ENCODE measurements at regions not wholly inside any gene's neighbourhood (a gene's known extent, or its start where the extent isn't known, plus 50 kb on each side); places are given as distances from the start of the nearest gene placed in this dataset.

GRCh38 chr6:4426968-4427367, 291.6 kb upstream of the ECI2 start:
- TF ChIP-seq EZH2phosphoT487 (IDR thresholded peaks at IDR 0.05; ENCODE audit: borderline replicate concordance, low read depth, low read length), result no peak
- no peak for TF ChIP-seq CTCF (conservative IDR thresholded peaks at IDR 0.05; ENCODE audit: low read length)
- Histone ChIP-seq H3K36me3 (ENCODE audit: insufficient read depth, low read length) (no peaks in the 10 kb centered on the region), H3K27ac (ENCODE audit: low read depth, low read length, poor library complexity, severe bottlenecking) (no peak overlapping the region), H3K9me2 (ENCODE audit: insufficient read depth, low read length) (no peaks in the 10 kb centered on the region), H3K9me3 (ENCODE audit: low read length) (no peaks in the 10 kb centered on the region), H3K4me3 (ENCODE audit: low read depth, low read length, poor library complexity, severe bottlenecking) (no peak overlapping the region), H4K20me1 (ENCODE audit: insufficient read depth, low read length) (no peaks in the 10 kb centered on the region), H3K4me2 (ENCODE audit: low read length) (no peak overlapping the region), H3K4me1 (ENCODE audit: insufficient read depth, low read length, poor library complexity, severe bottlenecking) (no peaks in the 10 kb centered on the region), H2AFZ (ENCODE audit: low read length) (no peak overlapping the region), H3K79me2 (ENCODE audit: insufficient read depth, low read depth, low read length) (no peaks in the 10 kb centered on the region)
- intact Hi-C loops (cut with micrococcal nuclease; ENCODE audit: unreplicated experiment), result no loop called here
- ChIA-PET POLR2A (no interaction called here), CTCF (ENCODE audit: unreplicated experiment) (no interaction called here)
- no TSS peak for BruUV-seq (replicated peaks)
- DNase-seq (ENCODE audit: low spot score), result no peak

GRCh38 chr6:4421837-4422236, 286.5 kb upstream of the ECI2 start:
- no peaks in the 10 kb centered on the region for H4K20me1 ChIP-seq (ENCODE audit: insufficient read depth, low read length)
- no peak overlapping the region for H3K4me2 ChIP-seq (ENCODE audit: low read length)
- no peaks in the 10 kb centered on the region for H3K4me1 ChIP-seq (ENCODE audit: insufficient read depth, low read length, poor library complexity, severe bottlenecking)
- ChIA-PET POLR2A (no interaction called here), CTCF (ENCODE audit: unreplicated experiment) (no interaction called here)
- no peaks in the 10 kb centered on the region for H3K9me2 ChIP-seq (ENCODE audit: insufficient read depth, low read length)
- H3K79me2 ChIP-seq (ENCODE audit: insufficient read depth, low read depth, low read length), result no peaks in the 10 kb centered on the region
- no peak for DNase-seq (ENCODE audit: low spot score)
- no peak overlapping the region for H3K4me3 ChIP-seq (ENCODE audit: low read depth, low read length, poor library complexity, severe bottlenecking)
- H2AFZ ChIP-seq (ENCODE audit: low read length), result no peak overlapping the region
- H3K9me3 ChIP-seq (ENCODE audit: low read length), result no peaks in the 10 kb centered on the region
- TF ChIP-seq EZH2phosphoT487 (IDR thresholded peaks at IDR 0.05; ENCODE audit: borderline replicate concordance, low read depth, low read length), result no peak
- no peak for TF ChIP-seq CTCF (conservative IDR thresholded peaks at IDR 0.05; ENCODE audit: low read length)
- intact Hi-C loops (cut with micrococcal nuclease; ENCODE audit: unreplicated experiment), result no loop called here
- no peak overlapping the region for H3K27ac ChIP-seq (ENCODE audit: low read depth, low read length, poor library complexity, severe bottlenecking)
- H3K36me3 ChIP-seq (ENCODE audit: insufficient read depth, low read length), result no peaks in the 10 kb centered on the region
- no TSS peak for BruUV-seq (replicated peaks)

- BruUV-seq (replicated peaks), result no TSS peak
- intact Hi-C loops (cut with micrococcal nuclease; ENCODE audit: unreplicated experiment), result no loop called here
- no peaks in the 10 kb centered on the region for H3K4me1 ChIP-seq (ENCODE audit: insufficient read depth, low read length, poor library complexity, severe bottlenecking)
- H3K9me2 ChIP-seq (ENCODE audit: insufficient read depth, low read length), result no peaks in the 10 kb centered on the region
- no peaks in the 10 kb centered on the region for H3K9me3 ChIP-seq (ENCODE audit: low read length)
- H3K36me3 ChIP-seq (ENCODE audit: insufficient read depth, low read length), result no peaks in the 10 kb centered on the region
- no peak overlapping the region for H3K4me2 ChIP-seq (ENCODE audit: low read length)
- no peak overlapping the region for H3K4me3 ChIP-seq (ENCODE audit: low read depth, low read length, poor library complexity, severe bottlenecking)
- H3K27ac ChIP-seq (ENCODE audit: low read depth, low read length, poor library complexity, severe bottlenecking), result no peak overlapping the region
- CTCF ChIA-PET (ENCODE audit: unreplicated experiment), result no interaction called here
- no peaks in the 10 kb centered on the region for H4K20me1 ChIP-seq (ENCODE audit: insufficient read depth, low read length)
- TF ChIP-seq CTCF (conservative IDR thresholded peaks at IDR 0.05; ENCODE audit: low read length) (no peak), EZH2phosphoT487 (IDR thresholded peaks at IDR 0.05; ENCODE audit: borderline replicate concordance, low read depth, low read length) (no peak)
- H3K79me2 ChIP-seq (ENCODE audit: insufficient read depth, low read depth, low read length), result no peaks in the 10 kb centered on the region
- no peak for DNase-seq (ENCODE audit: low spot score)
- no peak overlapping the region for H2AFZ ChIP-seq (ENCODE audit: low read length)
- POLR2A ChIA-PET, result interaction anchor here (0.5 to 0.6 kb wide), 2 partner anchors 9 to 1519 kb away, joined by 3 read pairs; no protein-coding TSS in a partner anchor
Observed at GRCh38 chr6:4420160-4420865, 284.9 kb upstream of the ECI2 start.
